Hindlimb muscle (tissue), 1 donor: ENCODE measurements at regions not wholly inside any gene's neighbourhood (a gene's known extent, or its start where the extent isn't known, plus 50 kb on each side); places are given as distances from the start of the nearest gene placed in this dataset.

Experiments used
- DNase-seq: peaks from one replicate; pipeline ENCODE4 v3.0.0-alpha.2; 2013

DNA sequence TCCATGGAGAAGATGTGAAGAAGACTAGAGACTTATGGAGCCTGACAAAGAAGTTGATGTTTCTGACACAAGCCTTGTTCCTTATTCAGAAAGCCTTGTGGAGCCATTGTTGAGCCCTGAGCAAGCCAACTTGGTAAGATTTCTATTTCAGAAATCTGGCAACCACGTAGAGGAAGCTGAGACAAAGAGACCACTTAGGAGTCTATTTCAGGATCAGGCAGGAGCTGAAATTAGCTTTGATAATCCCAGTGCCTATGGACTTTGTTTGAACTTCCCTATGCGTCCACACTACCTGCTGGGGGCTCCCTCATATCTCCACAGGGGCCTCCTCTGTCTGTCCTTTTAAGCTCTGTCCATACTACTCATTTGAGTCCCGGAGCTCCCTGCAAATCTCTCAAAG is 540.0 kb upstream of the GOT2 start:
- no peak for DNase-seq

DNA sequence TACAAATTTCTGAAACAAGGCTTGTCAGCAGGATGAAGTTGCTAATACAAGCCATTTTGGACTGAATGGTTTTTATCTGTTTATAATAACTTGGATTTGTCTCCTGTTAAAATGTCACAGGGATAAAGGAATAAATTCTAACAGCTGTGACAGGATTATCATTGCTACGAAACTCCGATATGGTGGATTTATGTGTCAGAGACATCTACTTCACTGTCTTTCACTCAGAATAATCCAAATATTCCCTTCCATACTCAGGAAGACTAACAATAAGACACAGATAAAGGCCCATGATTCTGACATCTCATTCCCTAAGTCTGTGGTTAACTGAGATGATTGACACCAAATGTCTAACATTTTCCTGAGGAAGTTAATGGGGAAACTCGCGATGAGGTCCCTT is 529.8 kb upstream of the GOT2 start:
- DNase-seq: no peak

DNA sequence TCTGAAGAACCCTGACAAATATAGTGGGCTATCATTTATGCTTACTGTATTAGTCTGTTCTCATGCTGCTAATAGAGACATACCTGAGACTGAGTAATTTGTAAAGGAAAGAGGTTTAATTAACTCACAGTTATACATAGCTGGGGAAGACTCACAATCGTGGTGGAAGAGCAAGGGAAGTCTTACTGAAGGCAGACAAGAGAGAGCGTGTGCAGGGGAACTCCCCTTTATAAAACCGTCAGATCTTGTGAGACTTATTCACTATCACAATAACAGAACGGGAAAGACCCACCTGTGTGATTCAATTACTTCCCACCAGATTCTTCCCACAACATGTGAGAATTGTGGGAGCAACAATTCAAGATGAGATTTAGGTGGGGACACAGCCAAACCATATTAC is 526.8 kb upstream of the GOT2 start:
- DNase-seq: no peak

DNA sequence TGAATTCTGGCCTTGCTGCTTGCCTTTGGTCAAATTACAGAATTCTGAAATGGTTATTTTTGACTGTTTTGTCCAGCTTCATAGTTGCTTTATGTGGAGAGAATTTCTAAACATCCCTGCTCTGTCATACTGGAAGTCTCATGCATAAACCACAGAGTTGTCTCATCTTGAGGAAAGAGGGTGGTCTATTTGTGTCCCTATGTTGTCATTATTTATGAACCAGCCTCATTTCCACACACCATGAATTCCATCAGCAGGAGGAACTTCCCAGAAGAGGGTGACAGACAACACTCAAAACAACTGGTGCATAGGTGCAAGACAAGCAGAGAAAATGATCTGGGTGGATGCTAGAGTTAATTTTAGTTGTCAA is 525.8 kb upstream of the GOT2 start:
- DNase-seq: no peak

DNA sequence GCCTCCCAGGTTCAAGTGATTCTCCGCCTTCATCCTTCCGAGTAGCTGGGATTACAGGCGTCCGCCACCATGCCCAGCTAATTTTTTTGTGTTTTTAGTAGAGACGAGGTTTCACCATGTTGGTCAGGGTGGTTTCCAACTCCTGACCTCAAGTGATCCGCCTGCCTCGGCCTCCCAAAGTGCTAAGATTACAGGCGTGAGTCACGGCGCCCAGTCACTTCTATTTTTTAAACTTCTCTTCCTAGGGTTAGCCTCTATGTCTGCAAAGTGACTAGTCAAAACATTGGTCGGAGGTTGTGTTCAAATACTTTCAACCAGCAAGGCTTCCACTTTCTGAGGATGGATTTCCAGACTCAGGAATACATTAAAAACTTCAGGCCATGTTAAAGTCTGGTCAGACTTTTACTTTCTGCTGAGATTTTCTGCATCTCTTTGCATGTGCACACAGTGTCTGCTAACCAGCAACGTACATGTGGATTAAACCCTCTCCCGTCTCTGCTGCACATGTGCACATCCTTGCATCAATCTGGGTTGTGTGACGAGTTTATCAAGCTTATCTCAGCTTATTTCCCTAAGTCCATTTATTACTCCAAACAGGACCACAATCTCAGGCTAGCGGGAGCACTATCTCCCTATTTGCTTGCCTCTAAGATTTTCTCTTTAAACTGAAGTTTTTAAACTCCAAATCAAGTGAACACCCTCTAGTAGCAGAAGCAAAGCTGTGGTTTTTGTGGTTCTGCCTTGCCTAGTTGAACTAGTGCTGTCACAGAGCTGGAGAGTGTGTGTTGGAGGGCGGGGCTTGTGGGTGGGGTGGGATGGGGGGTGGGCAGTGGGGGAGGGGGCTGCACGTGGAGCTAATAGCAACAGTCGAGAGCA is 525.2 kb upstream of the GOT2 start:
- no peak for DNase-seq

DNA sequence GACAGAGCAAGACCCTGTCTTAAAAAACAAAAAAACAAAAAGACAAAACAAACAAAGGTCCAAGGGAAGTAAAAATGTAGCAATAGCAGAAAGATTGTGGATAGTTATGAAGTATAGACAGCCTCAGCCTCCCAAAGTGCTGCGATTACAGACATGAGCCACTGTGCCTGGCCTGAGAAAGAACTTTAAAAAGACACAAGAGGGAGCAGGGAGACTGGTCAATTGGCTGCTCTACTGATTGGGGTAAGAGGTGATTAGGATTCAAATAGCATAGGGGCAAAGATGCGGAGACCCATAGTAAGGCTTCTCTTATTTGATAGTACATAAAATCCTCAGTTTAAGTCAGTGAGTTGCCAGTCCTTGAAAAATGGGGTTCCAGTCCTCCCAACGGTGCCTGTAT is 518.2 kb upstream of the GOT2 start:
- DNase-seq: no peak

DNA sequence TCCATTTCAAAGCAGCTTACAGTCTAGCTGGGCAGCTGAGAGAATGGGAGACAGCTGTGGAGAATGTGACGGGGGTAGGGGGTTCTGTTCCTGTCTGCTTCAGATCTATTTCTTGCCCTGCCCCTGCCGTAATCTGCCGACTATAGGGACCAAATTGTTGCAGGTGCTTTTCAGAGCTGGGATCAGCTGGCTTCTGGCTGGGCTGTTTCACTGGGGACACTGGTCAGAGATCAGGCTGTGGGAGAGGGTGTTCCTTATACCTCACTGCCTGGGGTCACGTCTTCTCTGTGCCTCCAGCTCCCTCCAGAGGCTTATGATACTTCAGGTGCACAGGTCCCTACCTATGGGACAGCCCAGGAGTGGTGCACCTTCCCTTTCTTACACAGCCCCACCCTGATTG is 514.9 kb upstream of the GOT2 start:
- DNase-seq: no peak

DNA sequence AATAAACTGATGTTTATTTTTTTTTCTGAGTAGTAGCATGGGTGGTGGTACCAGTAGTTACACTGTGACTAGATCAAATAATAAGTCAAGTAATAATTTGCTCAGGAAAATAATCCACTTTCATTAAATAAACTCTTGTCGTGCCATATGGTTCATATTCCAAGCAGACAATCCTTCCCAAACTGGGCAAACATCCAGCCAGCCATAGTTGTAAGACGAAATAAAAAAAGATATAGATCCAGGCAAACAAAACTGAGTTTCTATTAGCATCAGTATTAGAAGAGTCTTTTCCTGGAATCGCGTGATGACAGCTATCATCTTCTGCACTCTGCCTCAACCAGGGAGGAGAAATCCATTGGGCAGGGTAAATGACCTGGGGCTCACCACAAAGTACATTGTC is 508.4 kb upstream of the GOT2 start:
- no peak for DNase-seq

DNA sequence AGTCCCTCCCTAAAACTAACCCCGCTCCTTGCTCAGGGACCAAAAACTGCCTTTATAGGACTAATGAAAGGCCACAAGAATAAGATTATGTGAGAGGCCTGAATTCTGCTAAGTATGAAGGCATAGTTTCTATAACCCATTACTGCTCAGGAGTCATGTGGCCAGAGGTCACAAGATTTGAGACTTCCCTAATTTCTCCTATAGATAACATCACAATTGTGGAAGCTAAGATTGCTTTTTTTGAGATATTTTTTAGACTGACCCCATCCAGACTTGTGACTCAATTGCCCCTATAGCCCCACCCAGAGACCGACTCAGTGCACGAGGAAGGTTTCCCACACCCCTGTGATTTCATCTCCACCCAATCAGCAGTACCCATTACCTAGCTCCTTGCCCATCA is 504.1 kb upstream of the GOT2 start:
- no peak for DNase-seq

DNA sequence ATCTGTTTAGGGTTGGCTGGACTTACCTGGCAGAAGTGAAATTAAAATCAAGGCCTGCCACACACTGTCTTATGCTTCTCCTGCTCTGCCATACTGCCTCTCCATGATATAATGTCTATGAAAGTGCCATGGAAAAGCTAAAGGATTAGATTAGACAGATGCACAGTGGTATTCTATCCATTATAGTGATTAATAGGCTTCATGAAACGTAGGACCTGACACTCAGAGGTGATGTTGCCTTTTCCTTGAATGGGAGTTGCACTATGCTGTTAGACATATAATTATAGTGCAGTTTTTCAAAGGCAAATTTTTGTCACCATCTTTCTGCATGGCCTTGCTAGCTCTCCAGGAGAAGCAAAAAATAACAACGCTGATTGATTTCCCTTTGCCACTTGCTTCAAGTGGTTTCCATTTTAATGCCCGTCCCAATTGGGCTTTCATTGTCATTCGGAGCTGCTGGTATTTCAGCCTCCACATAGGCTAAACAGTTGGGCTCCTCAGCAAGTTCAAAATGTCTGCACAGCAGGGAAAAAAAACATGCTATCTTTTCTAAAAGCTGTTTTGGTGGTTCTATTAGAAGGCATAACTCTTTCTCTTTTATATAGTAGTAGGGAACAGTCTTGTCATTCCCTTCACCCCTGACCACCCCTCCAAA is 502.8 kb upstream of the GOT2 start:
- no peak for DNase-seq

DNA sequence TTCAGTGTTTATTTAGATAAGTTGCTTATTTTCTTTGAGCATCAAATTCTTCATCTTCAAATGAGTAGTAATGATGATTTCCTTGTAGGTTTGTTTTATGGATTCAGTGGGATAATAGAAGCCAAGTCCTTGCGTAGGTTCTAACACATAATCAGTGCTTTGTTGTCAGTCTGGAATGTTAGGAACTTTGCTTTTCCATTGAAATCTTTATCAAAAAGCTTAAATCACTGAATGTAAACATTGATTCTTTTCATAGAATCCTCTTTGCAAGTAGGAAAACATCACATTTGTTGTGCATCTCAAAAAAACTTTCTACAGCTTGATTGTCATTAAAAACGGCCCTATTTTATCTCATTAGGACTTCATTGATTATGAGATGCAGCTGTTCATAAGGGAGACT is 490.3 kb upstream of the GOT2 start:
- DNase-seq: no peak

DNA sequence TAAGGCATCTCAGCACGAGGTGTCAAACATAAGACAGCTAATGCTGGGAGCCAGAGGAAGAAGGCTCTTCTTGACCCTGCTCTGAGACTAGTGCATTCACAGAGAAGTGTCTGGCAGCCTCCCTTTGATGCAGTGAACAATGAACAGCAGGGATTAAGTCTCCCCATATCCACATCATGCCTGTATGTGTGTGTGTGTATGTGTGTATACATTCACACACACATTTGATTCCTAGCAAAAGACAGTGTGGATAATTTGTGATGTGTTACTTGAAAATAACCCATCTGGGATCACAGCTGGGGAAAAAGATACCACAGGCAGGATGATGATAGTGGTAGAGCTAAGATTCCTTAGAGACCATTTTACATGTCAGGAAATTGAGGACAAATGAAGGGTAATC is 485.9 kb upstream of the GOT2 start:
- no peak for DNase-seq

DNA sequence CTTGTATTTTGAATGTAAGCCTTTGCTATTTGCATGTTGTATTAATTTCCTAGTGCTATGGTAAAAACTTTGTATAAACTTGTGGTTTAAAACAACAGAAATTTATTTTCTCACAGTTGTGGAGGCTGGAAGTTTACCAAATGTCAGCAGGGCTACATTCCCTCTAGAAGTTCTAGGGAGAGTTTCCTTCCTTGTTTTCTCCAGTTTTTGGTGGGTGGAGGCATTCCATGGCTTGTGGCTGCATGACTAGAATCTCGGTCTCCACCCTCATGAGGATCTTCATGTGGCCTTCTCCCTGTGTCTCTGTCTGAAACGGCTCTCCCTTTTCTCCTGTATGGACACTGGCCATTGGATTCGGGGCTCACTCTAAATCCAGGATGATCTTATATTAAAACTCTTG is 482.2 kb upstream of the GOT2 start:
- no peak for DNase-seq

DNA sequence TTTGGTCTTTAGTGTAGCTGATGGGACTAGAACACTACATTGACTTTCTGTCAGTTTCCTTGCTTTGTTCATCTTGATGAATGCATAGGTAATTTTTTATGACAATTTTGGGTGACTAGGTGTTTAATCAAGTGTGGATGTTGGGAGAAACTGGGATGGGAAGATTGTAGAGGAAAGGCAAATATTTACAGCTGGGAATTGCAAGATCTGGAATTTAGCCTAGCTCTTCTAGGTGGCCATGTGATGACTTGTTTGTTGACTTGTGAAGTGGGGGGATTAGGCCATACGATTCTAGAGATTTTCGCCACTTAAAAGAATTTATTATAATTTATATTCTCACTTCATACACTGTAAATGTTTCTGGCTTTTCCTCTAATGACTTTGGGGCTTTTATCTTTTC is 480.3 kb upstream of the GOT2 start:
- no peak for DNase-seq

DNA sequence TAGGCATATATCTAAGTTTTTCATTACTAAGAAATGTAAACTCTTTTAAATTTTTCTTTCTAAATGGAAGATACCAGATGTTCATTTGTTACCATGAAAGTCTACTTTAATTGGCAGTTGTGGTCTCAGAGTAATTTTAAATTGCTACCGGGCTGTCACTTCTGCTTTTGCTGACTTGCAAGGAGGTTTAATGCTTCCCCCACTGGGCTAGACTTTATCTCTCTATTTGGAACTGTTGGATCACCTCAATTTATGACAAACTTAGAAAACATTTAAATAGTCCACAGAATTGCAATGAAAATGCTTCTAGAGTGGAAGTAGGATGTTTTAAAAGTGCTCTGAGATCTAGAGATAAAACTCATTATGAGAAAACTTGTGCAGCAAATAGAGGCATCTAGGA is 479.8 kb upstream of the GOT2 start:
- no peak for DNase-seq

DNA sequence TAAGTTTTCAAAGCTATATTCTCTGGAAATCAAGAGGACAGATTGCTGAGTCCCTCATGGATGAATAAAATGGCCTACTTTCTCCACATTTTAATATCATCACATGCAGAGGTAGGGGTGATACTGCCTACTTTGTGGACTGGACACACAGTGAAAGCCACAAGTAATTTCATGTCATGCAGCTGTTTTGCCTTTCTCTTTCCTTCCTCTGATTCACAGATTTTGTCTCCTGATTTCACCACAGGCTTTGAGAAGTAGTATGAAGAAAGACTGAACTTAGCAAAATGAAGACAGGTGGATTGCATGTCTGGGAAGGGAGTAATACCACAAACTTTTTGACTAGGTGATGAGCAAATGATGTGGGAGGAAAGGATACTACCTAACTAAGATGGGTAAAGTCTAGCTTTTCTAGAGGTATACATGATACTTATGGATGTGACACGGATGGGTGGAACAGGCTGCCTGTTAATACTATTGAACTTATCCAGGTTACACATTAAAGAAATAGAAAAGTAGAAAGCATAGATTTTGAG is 478.4 kb upstream of the GOT2 start:
- no peak for DNase-seq

DNA sequence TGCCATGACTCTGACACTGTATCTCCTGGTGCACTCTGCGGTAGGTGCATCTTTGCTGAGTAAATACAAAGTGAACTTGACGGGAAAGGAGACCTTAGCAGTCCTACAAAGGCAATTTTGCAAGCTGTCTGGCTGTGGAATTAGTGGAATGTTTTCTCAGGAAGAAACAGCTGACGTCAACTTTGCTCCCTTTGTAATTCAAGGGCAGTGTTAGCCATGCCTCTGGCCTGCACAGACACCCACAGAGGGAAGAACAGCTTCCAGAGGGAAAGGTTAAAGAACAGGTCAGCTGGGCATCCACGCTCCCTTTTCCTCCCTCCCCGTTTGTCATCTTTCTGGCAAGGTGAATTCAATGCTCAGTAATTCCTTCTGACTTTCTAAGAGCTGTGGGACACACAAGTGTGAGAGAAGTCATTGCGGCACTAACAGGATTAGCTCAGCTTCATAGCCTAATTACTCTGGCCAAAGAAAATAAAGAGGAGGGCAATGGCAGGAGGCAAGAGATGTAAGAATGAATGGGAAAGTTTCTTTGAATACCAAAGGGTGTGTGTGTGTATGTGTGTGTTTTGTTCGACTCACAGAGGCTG is 476.9 kb upstream of the GOT2 start:
- peak; percentile 5 for DNase-seq

DNA sequence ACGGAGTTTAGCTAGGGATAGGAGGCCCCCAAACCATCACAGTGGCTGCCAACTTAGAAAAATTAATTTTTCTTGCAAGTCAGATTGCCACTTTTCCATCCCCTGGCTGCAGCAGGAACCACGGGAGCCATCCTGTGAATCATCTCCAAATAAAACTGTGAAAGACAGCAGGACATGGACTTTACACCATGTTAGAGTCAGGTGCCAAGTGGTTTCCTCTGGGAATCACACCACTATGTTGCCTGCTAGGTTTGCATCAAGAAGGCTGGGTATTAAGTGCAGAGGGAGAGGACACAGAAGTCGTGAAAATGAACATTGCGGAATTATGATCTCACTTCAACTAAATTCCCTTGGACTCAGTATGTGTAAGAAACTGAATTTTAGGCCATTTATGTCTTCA is 471.3 kb upstream of the GOT2 start:
- DNase-seq: no peak

DNA sequence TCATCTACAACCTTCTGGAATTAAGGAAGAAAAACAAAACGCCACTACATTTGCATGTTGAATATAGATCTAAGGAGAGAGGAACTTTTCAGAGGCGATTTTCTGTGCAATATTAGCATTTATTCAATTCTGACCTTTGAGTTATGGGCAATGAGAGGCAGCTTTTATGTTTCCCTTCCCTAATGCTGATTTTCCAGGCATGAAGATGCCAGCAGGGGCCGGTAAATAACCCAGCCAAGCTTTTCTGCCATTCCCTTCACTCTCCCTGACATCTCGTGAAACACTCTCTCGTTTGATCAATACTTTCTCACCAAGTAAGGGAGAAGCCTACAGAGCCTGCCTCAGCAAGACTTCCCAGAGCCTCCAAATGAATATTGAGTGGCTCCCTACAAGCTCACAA is 470.5 kb upstream of the GOT2 start:
- DNase-seq: no peak

DNA sequence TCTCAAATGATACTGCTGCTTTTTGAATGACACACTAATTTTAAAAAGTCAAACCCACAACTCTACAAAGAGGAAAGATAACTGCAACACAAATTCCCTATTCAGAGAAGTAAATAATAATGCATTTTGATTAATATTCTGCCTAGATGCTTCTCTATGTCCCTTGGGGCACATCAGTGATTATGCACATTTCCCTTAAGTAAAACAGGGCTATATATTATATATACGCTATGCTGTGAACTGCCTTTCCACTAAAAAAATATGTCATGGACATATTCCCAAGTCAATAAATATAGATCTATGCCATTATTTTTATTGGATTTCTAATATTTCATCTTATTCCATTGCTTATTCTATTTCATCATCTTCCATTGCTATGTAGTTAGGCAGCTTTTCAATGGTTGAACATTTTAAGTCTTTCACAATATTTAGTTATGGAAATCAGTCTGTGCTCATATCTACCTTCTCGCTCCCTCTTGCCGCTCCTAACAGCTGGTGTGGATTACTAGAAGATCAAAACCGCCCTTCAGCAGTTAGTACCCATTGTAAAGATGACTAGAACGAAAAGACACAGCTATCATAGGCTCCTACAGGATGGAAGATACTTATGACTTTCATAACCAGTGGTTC is 468.2 kb upstream of the GOT2 start:
- no peak for DNase-seq

DNA sequence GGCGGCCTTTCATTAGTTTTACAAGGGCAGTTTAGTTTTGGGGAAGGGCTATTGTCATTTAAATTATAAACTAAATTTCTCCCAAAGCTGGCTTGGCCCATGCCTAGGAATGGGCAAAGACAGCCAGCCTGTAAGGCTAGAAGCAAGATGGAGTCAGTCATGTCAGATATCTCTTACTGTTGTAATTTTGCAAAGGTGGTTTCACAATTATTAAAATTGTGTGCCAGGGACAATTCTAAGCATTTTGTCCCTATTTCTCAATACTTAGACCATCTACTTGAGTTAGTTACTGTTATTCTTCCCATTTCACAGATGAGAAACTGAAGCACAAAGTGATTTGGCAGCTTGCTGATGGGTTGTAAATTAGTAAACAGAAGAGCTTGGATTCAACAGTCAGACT is 467.7 kb upstream of the GOT2 start:
- no peak for DNase-seq

DNA sequence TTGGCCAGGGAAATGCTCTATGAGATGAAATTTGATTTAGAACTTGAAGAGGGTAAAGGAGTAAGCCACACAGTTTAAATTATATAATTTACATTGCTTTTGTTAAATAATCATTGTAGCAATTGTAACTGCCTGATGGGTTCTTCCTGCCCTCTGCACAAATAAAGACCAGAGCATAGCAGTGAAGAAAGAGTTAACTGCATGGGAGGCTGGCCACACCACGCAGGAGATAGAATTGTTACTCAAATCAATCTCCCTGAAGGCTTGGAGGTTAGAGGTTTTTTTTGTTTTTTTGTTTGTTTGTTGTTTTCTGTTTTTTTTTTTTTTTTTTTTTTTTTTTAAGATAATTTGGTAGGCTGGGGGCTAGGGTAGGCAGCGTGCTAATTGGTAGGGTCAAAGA is 467.0 kb upstream of the GOT2 start:
- no peak for DNase-seq

DNA sequence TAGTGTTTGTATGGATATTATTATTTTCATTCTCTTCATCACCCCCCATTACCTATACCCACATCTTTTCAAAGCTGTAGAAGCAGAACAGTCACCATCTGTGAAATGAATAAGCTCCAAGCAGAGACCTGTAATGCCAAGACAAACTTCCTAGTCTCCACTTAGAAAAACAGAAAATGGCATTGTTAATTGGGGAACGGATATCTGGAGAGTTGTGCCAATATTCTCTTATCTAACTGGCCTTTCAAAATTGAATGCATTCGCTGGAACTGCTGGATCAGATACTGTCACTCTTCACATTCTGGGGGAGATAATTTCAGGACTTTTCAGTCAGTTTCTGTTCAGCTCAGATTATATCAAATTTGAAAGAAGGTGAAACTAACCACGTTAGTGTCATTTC is 464.4 kb upstream of the GOT2 start:
- DNase-seq: no peak

DNA sequence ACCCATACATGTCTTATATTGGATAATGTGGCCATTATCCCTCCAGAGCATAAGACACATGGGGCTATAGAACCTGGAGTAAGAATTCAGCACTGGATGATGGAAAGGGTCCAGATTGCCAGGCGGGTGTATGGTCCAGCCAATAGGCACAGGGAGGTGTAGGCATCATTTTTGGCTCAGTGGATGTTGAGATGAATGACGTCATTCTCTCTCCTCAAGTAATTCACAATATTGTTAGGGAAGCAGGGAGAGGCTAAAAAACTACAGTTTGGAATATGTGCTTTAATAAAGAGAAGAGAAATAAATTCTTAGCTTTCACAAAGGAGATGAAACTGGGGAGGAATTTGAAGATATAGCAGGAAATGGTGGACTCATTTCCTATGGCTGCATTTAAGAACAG is 461.1 kb upstream of the GOT2 start:
- DNase-seq: no peak
